AG04450 (cell line): ENCODE measurements at regions not wholly inside any gene's neighbourhood (a gene's known extent, or its start where the extent isn't known, plus 50 kb on each side); places are given as distances from the start of the nearest gene placed in this dataset.
"Not testable (repeated sequence)": the region's sequence is repeated elsewhere in the genome, so short reads cannot be mapped to it uniquely, and the experiment has no call there.

Source experiments
- CTCF ChIA-PET: fragments of 300-600, 350-600 bp; formaldehyde crosslinking; extraction: SDS; loops from one replicate; lab custom pipeline; 2022; ENCODE audit warnings: antibody characterized with exemption, inconsistent platforms; lab: Charles Lee
- POLR2A ChIA-PET: fragments of 350-600 bp; formaldehyde crosslinking; extraction: SDS; loops from one replicate; lab custom pipeline; 2021; ENCODE audit warnings: antibody characterized with exemption, inconsistent platforms; lab: Yijun Ruan, JAX
- DNase-seq: peaks from one replicate; pipeline ENCODE4 v3.0.0-alpha.2; 2011; ENCODE audit warnings: low read depth, low spot score
- H3K27ac ChIP-seq: one replicate; pipeline ENCODE4 v1.5.1; 2012; ENCODE audit warnings: low read depth, low read length, control low read depth
- H3K27me3 ChIP-seq: one replicate; pipeline ENCODE4 v1.6.0; 2012; ENCODE audit warnings: low read length; ENCODE audit not compliant: control insufficient read depth, insufficient read depth
- H3K4me3 ChIP-seq: 2 replicates; pipeline ENCODE4 v1.5.1; 2011; ENCODE audit warnings: mild to moderate bottlenecking, low read depth, low read length, control low read depth
- H3K9me3 ChIP-seq: 2 replicates; pipeline ENCODE4 v1.5.1; 2012; ENCODE audit warnings: low read length; ENCODE audit not compliant: control insufficient read depth, insufficient read depth
- CTCF ChIP-seq: IDR thresholded peaks from 2 replicates; pipeline ENCODE4 v1.5.1; 2011; ENCODE audit warnings: low read depth, low read length, control low read depth, inconsistent platforms

GRCh38 chr6:27043244-27043643 is 204.3 kb upstream of the PRSS16 start:
- DNase-seq: no peak
- TF ChIP-seq CTCF: no peak
- H3K4me3 ChIP-seq: no peak overlapping the region
- CTCF ChIA-PET: no interaction called here
- H3K27me3 ChIP-seq: no peaks in the 10 kb centered on the region
- H3K9me3 ChIP-seq: peaks cover 3% of the 10 kb centered on the region; the same call in 1 of the 2 replicates
- no peak overlapping the region for H3K27ac ChIP-seq
- POLR2A ChIA-PET: no interaction called here

- H3K27me3 ChIP-seq, H3K27ac ChIP-seq, POLR2A ChIA-PET, DNase-seq, H3K9me3 ChIP-seq, H3K4me3 ChIP-seq: not testable (repeated sequence)
- CTCF ChIA-PET: interaction anchor here (0.5 kb wide), 1 partner anchor 744 kb away, joined by 3 read pairs; no protein-coding TSS in a partner anchor
Measured at GRCh38 chr6:27045131-27045530, 202.4 kb upstream of the PRSS16 start.

- H3K27ac ChIP-seq, CTCF ChIA-PET, H3K9me3 ChIP-seq, H3K4me3 ChIP-seq, H3K27me3 ChIP-seq, POLR2A ChIA-PET, DNase-seq: not testable (repeated sequence)
Measured at GRCh38 chr6:27047725-27048124, 199.8 kb upstream of the PRSS16 start.

- no peak for DNase-seq
- ChIA-PET CTCF (no interaction called here), POLR2A (no interaction called here)
- Histone ChIP-seq H3K27me3 (no peaks in the 10 kb centered on the region), H3K9me3 (peaks cover 3% of the 10 kb centered on the region; the same call in 1 of the 2 replicates), H3K4me3 (no peak overlapping the region), H3K27ac (no peak overlapping the region)
- no peak for TF ChIP-seq CTCF
Measured at GRCh38 chr6:27049863-27050781, 197.4 kb upstream of the PRSS16 start.

- H3K27ac ChIP-seq, CTCF ChIA-PET, POLR2A ChIA-PET, H3K27me3 ChIP-seq, H3K4me3 ChIP-seq, H3K9me3 ChIP-seq, DNase-seq: not testable (repeated sequence)
Measured at GRCh38 chr6:27052082-27052730, 195.3 kb upstream of the PRSS16 start.

GRCh38 chr6:27052731-27053082 is 194.8 kb upstream of the PRSS16 start:
- TF ChIP-seq CTCF: no peak
- ChIA-PET POLR2A (no interaction called here), CTCF (no interaction called here)

More at GRCh38 chr6:27052731-27053082, 194.8 kb upstream of the PRSS16 start:
- DNase-seq: no peak
- Histone ChIP-seq H3K27me3 (no peaks in the 10 kb centered on the region), H3K9me3 (no peaks in the 10 kb centered on the region), H3K4me3 (no peak overlapping the region), H3K27ac (no peak overlapping the region)
